PC-9 (cell line): ENCODE measurements at regions not wholly inside any gene's neighbourhood (a gene's known extent, or its start where the extent isn't known, plus 50 kb on each side); places are given as distances from the start of the nearest gene placed in this dataset.

Experiments
- CTCF ChIP-seq: fragments of 200-600 bp; sonication (generic); conservative IDR thresholded peaks from 2 replicates; pipeline ENCODE4 v1.6.1; 2017; ENCODE audit warnings: mixed run types, antibody characterized with exemption, mild to moderate bottlenecking, moderate library complexity
- EZH2 ChIP-seq: fragments of 200-600 bp; sonication (generic); IDR thresholded peaks from 2 replicates; pipeline ENCODE4 v1.8.0; 2017; ENCODE audit warnings: antibody characterized with exemption, low read depth

GRCh38 chrX:46408553-46409407, 136.4 kb downstream of the ZNF674 start:
- TF ChIP-seq CTCF, result peak; percentile 75
- TF ChIP-seq EZH2, result no peak
